ENCODE measurements at regions not wholly inside any gene's neighbourhood (a gene's known extent, or its start where the extent isn't known, plus 50 kb on each side); places are given as distances from the start of the nearest gene placed in this dataset.

DNA sequence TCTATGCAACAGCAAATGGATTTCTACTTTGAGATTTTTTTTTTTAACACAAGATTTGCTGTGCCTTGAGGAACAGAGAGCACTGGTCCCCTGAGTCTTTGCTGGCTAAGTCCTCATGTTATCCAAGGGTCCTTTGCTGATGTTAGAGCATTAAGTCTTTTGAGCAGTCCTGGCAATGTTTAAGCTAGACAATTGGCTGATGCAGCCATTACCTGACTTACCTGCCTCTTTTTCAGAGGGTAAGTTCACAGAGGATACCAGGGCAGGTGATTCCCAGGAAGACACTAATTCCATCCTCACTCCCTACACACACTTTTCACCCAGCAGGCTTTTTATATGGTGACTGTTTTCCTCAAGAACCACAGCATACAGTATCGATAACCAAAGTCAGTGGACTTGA lies 337.7 kb downstream of the HDGFL1 start:
- TF ChIP-seq, protein P1, sequence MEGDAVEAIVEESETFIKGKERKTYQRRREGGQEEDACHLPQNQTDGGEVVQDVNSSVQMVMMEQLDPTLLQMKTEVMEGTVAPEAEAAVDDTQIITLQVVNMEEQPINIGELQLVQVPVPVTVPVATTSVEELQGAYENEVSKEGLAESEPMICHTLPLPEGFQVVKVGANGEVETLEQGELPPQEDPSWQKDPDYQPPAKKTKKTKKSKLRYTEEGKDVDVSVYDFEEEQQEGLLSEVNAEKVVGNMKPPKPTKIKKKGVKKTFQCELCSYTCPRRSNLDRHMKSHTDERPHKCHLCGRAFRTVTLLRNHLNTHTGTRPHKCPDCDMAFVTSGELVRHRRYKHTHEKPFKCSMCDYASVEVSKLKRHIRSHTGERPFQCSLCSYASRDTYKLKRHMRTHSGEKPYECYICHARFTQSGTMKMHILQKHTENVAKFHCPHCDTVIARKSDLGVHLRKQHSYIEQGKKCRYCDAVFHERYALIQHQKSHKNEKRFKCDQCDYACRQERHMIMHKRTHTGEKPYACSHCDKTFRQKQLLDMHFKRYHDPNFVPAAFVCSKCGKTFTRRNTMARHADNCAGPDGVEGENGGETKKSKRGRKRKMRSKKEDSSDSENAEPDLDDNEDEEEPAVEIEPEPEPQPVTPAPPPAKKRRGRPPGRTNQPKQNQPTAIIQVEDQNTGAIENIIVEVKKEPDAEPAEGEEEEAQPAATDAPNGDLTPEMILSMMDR (tag by site-specific recombination; IDR thresholded peaks at IDR 0.05): no peak
- TF ChIP-seq ZNF610 (tag by site-specific recombination; IDR thresholded peaks at IDR 0.05; ENCODE audit: borderline replicate concordance) (no peak), ZNF549 (tag by site-specific recombination; IDR thresholded peaks at IDR 0.05) (no peak), ZNF626 (tag by site-specific recombination; IDR thresholded peaks at IDR 0.05) (no peak), TCF7L2 (IDR thresholded peaks at IDR 0.05; ENCODE audit: borderline replicate concordance, low read depth, low read length) (no peak)
- TF ChIP-seq, protein P2, sequence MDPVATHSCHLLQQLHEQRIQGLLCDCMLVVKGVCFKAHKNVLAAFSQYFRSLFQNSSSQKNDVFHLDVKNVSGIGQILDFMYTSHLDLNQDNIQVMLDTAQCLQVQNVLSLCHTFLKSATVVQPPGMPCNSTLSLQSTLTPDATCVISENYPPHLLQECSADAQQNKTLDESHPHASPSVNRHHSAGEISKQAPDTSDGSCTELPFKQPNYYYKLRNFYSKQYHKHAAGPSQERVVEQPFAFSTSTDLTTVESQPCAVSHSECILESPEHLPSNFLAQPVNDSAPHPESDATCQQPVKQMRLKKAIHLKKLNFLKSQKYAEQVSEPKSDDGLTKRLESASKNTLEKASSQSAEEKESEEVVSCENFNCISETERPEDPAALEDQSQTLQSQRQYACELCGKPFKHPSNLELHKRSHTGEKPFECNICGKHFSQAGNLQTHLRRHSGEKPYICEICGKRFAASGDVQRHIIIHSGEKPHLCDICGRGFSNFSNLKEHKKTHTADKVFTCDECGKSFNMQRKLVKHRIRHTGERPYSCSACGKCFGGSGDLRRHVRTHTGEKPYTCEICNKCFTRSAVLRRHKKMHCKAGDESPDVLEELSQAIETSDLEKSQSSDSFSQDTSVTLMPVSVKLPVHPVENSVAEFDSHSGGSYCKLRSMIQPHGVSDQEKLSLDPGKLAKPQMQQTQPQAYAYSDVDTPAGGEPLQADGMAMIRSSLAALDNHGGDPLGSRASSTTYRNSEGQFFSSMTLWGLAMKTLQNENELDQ (tag by site-specific recombination; IDR thresholded peaks at IDR 0.05; ENCODE audit: low read depth): no peak
- TF ChIP-seq, protein P3, sequence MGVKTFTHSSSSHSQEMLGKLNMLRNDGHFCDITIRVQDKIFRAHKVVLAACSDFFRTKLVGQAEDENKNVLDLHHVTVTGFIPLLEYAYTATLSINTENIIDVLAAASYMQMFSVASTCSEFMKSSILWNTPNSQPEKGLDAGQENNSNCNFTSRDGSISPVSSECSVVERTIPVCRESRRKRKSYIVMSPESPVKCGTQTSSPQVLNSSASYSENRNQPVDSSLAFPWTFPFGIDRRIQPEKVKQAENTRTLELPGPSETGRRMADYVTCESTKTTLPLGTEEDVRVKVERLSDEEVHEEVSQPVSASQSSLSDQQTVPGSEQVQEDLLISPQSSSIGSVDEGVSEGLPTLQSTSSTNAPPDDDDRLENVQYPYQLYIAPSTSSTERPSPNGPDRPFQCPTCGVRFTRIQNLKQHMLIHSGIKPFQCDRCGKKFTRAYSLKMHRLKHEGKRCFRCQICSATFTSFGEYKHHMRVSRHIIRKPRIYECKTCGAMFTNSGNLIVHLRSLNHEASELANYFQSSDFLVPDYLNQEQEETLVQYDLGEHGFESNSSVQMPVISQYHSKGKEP (tag by site-specific recombination; IDR thresholded peaks at IDR 0.05): no peak
